SW480 (cell line): ENCODE measurements at regions not wholly inside any gene's neighbourhood (a gene's known extent, or its start where the extent isn't known, plus 50 kb on each side); places are given as distances from the start of the nearest gene placed in this dataset.

ENCODE experiments used
- DNase-seq: peaks from one replicate; pipeline ENCODE4 v3.0.0-alpha.2; 2016; ENCODE audit warnings: low spot score

DNA sequence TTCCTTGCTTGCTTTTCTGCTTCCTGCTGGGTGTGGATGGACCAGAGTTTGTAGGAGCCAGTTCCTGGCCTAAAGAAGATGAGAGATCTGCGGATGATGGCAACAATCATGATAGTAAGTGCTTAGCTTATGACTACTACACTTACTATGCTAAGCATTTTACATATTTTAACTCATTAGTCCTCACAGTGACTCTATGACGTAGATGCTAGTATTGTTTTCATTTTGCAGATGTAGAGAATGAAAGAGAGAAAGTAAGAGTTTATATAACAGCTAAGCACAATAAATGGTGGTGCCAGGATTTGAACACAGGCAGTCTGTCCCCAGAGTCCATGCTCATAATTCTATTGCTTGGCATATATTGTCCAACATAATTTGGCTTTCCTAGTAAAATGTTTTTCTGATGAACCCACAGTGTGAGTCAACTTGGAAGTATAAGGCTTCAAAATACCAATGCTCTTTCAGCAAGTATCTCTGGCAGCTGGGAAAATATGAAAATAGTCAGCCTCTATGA, 363.2 kb upstream of the DDHD1 start:
- DNase-seq: no peak

- no peak for DNase-seq
Observed at GRCh38 chr14:53515276-53515675, 362.2 kb upstream of the DDHD1 start.

- no peak for DNase-seq
Observed at GRCh38 chr14:53514197-53514596, 361.1 kb upstream of the DDHD1 start.

DNA sequence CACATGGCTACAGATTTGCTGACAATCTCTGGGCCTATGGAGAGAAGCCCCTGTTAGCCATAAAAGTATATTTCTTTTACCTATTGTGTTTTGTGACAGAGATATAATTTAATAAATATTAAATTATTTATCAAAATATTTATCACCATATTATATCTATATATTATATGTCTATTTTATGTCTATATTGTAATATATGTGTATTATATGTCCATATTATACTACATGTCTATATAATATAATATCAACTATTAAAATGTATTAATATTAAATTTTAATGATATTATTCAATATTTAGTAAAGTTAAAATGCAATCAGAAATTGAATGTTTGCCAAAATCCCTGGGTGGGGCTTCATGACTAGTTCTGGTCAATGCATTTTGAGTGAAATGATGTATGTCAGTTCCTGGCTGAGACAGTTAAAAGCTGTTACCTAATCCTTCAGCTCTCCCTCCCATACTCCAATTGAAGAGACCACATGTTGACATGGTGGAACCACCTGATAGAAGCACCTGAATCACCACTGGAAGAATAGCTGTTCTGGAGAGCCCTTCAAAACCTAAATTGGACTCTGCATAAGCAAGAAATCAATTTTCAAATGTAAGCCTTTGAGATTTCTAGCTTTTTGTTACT, 357.3 kb upstream of the DDHD1 start:
- DNase-seq: no peak

GRCh38 chr14:53509276-53510244, 356.4 kb upstream of the DDHD1 start:
- no peak for DNase-seq

DNA sequence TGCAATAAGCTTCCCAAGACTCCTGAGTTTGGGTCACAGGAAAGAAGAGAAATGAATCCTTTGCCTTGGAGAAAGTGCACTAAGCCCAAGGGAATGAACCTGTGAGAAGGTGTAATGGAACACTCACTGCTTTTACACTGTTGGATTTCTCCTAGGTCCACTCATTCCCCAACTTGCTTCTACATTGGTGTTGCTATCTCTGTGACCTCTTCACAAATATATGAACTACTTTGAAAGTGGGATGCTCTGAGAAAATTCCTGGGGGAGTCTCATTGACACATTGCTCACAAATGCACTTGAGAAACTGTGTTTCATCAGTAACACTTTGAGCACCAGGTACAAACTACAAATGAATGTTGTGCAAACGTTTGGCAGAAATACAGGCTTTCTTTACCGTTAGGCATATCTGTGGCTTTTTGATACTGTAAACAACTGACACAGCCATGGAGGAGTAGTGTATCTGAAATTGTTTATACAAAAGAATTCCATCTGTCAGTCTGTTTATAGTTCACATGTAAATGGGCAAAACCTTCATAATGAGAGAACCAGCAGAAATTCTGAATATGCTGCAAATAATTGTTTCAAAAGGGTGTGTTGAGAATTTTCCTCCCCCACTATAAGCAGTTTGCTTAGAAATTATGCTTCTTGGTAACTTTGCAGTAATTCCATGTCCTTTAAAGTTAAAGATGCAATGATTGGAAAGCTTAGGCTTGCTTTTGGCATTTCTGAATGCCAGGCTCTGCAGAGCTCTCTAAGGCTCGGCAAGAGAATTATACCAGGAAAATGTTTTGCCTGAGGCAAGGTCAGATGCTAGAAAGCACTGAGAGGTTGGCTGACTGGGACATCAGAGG, 348.5 kb upstream of the DDHD1 start:
- DNase-seq: no peak

DNA sequence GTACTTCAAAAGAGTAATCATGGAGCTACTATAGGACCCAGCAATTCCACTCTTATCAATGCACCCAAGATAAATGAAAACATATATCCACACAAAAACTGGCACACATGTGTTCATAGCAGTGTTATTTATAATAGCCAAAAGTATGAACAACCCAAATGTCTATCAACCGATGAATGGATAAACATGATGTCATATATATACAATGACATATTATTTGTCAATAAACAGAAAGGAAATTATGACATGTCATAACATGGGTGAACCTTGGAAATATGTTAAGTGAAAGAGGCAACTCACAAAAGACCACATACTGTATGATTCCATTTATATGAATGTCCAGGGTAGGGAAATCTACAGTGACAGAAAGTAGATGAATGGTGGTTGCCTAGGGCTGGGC, 347.1 kb upstream of the DDHD1 start:
- no peak for DNase-seq

DNA sequence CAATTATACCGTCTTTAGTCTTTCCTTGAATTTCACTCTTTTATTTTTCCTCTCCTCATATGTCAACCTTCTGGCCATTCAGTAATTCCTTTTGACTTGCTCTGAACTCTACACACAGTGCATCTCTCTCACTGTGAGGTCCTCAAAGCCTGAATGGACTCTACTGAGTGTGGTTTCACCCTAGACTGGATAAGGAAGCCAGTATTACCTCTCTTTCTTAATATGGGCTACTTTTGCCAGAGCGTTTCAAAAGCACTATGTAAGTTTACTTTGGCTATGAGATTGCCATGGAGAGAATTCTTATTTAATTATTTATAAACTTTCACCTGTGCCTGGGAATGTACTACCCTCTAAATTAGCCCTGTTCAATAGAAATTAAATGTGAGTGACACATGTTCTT, 343.5 kb upstream of the DDHD1 start:
- DNase-seq: no peak

- no peak for DNase-seq
Observed at GRCh38 chr14:53495846-53496343, 342.8 kb upstream of the DDHD1 start.

- no peak for DNase-seq
Observed at GRCh38 chr14:53494587-53494986, 341.5 kb upstream of the DDHD1 start.

DNA sequence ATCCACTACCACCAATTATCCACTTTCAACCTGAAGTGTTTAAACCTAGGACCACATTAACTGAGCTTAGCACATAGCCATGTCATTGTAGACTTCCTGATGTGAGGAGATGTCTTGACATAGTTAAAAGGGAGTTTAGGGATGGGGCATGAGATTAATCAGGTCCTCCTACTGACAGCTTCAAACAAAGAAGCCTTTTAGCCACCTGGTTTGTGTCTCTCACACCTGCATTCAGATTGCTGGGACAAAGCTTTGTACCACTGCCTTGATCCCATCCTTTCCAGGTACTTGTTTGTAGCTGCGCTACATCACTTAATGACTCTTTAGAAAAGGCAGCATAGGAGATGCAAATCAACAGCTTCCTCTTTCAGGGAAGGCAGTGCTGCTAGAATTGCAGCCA, 340.7 kb upstream of the DDHD1 start:
- DNase-seq: no peak

GRCh38 chr14:53493320-53493719, 340.2 kb upstream of the DDHD1 start:
- no peak for DNase-seq

DNA sequence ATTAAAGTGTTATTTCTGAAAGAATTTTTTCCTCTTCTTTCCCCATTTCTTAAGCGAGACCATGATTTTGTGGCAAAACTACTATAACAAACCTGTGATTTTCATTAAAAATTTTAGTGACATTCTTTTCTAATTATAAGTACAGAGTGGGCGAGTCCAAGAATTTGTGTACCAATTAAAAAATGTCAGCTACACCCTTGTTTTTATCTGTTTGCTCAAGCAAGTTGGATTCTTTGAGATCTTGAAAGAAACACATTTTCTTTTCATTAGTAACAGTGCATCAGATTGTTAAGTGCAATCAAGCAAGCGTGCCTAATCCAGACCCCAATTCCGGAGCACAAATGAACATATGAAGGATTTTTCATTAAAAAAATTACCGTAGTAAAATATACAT, 338.8 kb upstream of the DDHD1 start:
- no peak for DNase-seq

DNA sequence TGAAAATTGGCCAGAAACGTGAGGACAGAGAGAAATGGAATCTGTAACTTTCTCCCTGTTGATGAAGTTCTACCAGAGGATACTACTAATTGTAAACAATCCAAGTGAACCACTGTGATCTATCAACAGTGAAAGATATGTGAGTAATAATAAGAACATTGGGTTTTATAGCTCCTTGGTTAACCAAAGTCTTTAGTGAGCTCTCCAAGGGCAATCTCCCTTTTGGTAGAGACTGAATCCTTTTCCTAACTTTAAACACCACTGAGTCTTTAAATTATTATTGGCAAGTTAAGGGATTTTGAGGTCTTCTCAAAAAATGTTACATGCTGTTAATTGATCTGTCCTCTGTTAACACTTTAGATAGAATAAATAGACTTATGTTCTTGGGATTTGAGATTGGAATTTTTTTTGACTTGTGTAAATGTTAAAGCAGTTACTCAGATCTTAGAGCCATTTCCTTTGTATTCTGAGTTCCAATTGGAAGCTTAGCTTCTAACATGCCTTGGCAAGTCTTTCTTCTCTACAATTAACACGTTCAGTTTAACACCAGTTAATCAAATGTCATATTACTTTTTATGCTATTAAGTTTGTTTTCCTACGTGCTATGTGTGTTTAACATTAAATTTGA, 338.2 kb upstream of the DDHD1 start:
- DNase-seq: no peak

DNA sequence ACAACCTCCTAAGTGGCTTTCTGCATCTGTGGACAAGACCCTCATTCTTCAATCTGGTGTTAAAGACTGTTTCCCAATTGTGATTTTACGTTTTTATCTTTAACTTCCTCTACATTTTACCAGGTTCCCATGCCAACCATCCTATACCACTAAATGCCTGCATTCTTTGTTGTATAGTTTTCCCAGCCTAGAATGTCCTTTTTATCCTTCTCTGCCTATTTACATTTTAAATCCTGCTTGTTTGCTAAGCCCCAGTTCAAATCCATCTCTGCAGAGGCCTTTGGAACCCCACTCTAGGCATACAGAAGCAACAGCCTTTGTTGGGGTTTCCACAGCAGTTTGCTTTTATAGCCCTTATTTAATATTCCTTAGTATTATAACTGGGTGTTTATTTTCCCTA, 325.1 kb upstream of the DDHD1 start:
- DNase-seq: no peak

- DNase-seq: no peak
Observed at GRCh38 chr14:53473480-53473879, 320.4 kb upstream of the DDHD1 start.

GRCh38 chr14:53472306-53472705, 319.2 kb upstream of the DDHD1 start:
- DNase-seq: no peak

GRCh38 chr14:53470351-53471043, 317.4 kb upstream of the DDHD1 start:
- DNase-seq: no peak

GRCh38 chr14:53468876-53469275, 315.8 kb upstream of the DDHD1 start:
- DNase-seq: no peak

GRCh38 chr14:53464376-53464775, 311.3 kb upstream of the DDHD1 start:
- DNase-seq: no peak
